SK-N-SH (cell line): ENCODE measurements at regions not wholly inside any gene's neighbourhood (a gene's known extent, or its start where the extent isn't known, plus 50 kb on each side); places are given as distances from the start of the nearest gene placed in this dataset.

Experiments used
- CTCF ChIA-PET: fragments of 300-600, 350-600 bp; formaldehyde crosslinking; extraction: SDS; loops from one replicate; lab custom pipeline; 2021; lab: Yijun Ruan, JAX
- POLR2A ChIA-PET: fragments of 350-600 bp; sonication (Branson Sonifier 250); formaldehyde crosslinking; extraction: SDS; loops from one replicate; lab custom pipeline; 2020; ENCODE audit warnings: antibody characterized with exemption, inconsistent platforms; lab: Yijun Ruan, JAX
- DNase-seq: peaks from one replicate; pipeline ENCODE4 v3.0.0; 2012
- H2AFZ ChIP-seq: fragments of 200-600 bp; sonication (generic); 2 replicates; pipeline ENCODE4 v1.8.1; 2016; ENCODE audit warnings: antibody characterized with exemption, mild to moderate bottlenecking, low read depth
- H3F3A ChIP-seq: fragments of 200-600 bp; sonication (generic); replicated peaks from 2 replicates; pipeline ENCODE3; 2016; ENCODE audit warnings: antibody characterized with exemption, mild to moderate bottlenecking; ENCODE audit not compliant: insufficient read depth
- H3K27ac ChIP-seq, 2 experiments: fragments of 200-500 bp in 1 of 2; fragments of 200-600 bp in 1 of 2; sonication (Bioruptor generic) in 1 of 2; sonication (generic), shearing (Covaris generic) in 1 of 2; 2 replicates each; pipeline versions ENCODE4 v1.5.1 to v1.6.1; 2014 to 2016; ENCODE audit warnings: low read depth in 2 of 2, inconsistent platforms in 1 of 2, low read length in 1 of 2, mild to moderate bottlenecking in 1 of 2, mixed read lengths in 1 of 2
- H3K27me3 ChIP-seq: fragments of 200-600 bp; sonication (generic), shearing (Covaris generic); 2 replicates; pipeline ENCODE4 v1.6.1; 2016; ENCODE audit warnings: mixed run types; ENCODE audit not compliant: insufficient read depth
- H3K36me3 ChIP-seq, 2 experiments: fragments of 200-500 bp in 1 of 2; fragments of 200-600 bp in 1 of 2; sonication (Bioruptor generic) in 1 of 2; sonication (generic) in 1 of 2; replicated peaks in 1 of 2; 2 replicates each; pipeline versions ENCODE3 to v1.5.1; 2014 to 2016; ENCODE audit warnings: low read length in 1 of 2, mild to moderate bottlenecking in 1 of 2; ENCODE audit not compliant: insufficient read depth in 2 of 2, control insufficient read depth in 1 of 2
- H3K4me1 ChIP-seq, 2 experiments: fragments of 200-500 bp in 1 of 2; fragments of 200-600 bp in 1 of 2; sonication (Bioruptor generic) in 1 of 2; sonication (generic), shearing (Covaris generic) in 1 of 2; 2 replicates each; pipeline versions ENCODE4 v1.5.1 to v1.6.1; 2014 to 2016; ENCODE audit warnings: low read depth in 1 of 2, low read length in 1 of 2, mixed run types in 1 of 2; ENCODE audit not compliant: insufficient read depth in 2 of 2, control insufficient read depth in 1 of 2
- H3K4me2 ChIP-seq: fragments of 200-600 bp; sonication (generic), shearing (Covaris generic); 2 replicates; pipeline ENCODE4 v1.6.1; 2017; ENCODE audit warnings: mixed run types
- H3K4me3 ChIP-seq, 2 experiments: fragments of 200-500 bp in 1 of 2; fragments of 200-600 bp in 1 of 2; sonication (Bioruptor generic) in 1 of 2; sonication (generic), shearing (Covaris generic) in 1 of 2; 2 replicates each; pipeline versions ENCODE4 v1.5.1 to v1.8.1; 2014 to 2016; ENCODE audit warnings: low read depth in 2 of 2, inconsistent platforms in 1 of 2, low read length in 1 of 2, mild to moderate bottlenecking in 1 of 2, mixed read lengths in 1 of 2, moderate library complexity in 1 of 2
- H3K79me2 ChIP-seq: fragments of 200-600 bp; sonication (generic); 2 replicates; pipeline ENCODE4 v1.8.1; 2017; ENCODE audit warnings: mild to moderate bottlenecking; ENCODE audit not compliant: insufficient read depth
- H3K9ac ChIP-seq: fragments of 200-600 bp; sonication (generic); 2 replicates; pipeline ENCODE4 v1.6.1; 2017; ENCODE audit warnings: mixed run types
- H3K9me2 ChIP-seq: fragments of 200-600 bp; sonication (generic); 2 replicates; pipeline ENCODE4 v1.6.1; 2017; ENCODE audit warnings: mixed run types
- H3K9me3 ChIP-seq: fragments of 200-600 bp; sonication (generic); 2 replicates; pipeline ENCODE4 v1.6.1; 2017; ENCODE audit warnings: mixed run types, mild to moderate bottlenecking, moderate library complexity
- H4K20me1 ChIP-seq: fragments of 200-600 bp; sonication (generic); 2 replicates; pipeline ENCODE4 v1.6.1; 2017; ENCODE audit warnings: mild to moderate bottlenecking, mixed run types; ENCODE audit not compliant: insufficient read depth
- EZH2phosphoT487 ChIP-seq: fragments of 200-600 bp; sonication (generic); IDR thresholded peaks from 2 replicates; pipeline ENCODE4 v1.6.1; 2017; ENCODE audit warnings: low read depth, mixed run types, mild to moderate bottlenecking, antibody characterized with exemption, moderate library complexity, borderline replicate concordance
- FOSL2 ChIP-seq: IDR thresholded peaks from 2 replicates; pipeline ENCODE4 v1.4.0; 2012; ENCODE audit warnings: low read depth, mild to moderate bottlenecking, moderate library complexity, borderline replicate concordance
- FOXJ3 ChIP-seq: sonication (generic); formaldehyde crosslinking; IDR thresholded peaks from 2 replicates; pipeline ENCODE4 v1.5.1; 2020; ENCODE audit warnings: mild to moderate bottlenecking, missing genetic modification reagents
- FOXM1 ChIP-seq: IDR thresholded peaks from 2 replicates; pipeline ENCODE4 v1.4.0; 2012; ENCODE audit warnings: low read depth, mild to moderate bottlenecking
- JUND ChIP-seq: IDR thresholded peaks from 2 replicates; pipeline ENCODE4 v1.4.0; 2012
- MXI1 ChIP-seq: IDR thresholded peaks from 2 replicates; pipeline ENCODE4 v1.6.1; 2012; ENCODE audit warnings: mild to moderate bottlenecking, low read depth, low read length, improper control_type of control experiment
- POLR2AphosphoS5 ChIP-seq: IDR thresholded peaks from 2 replicates; pipeline ENCODE4 v1.6.1; 2012; ENCODE audit warnings: low read depth, low read length
- RFX5 ChIP-seq: IDR thresholded peaks from 2 replicates; pipeline ENCODE4 v1.6.1; 2012; ENCODE audit warnings: mild to moderate bottlenecking, improper control_type of control experiment, low read length
- RXRA ChIP-seq: IDR thresholded peaks from 2 replicates; pipeline ENCODE4 v1.4.0; 2012; ENCODE audit warnings: low read depth, mild to moderate bottlenecking, borderline replicate concordance
- SIN3A ChIP-seq: IDR thresholded peaks from 2 replicates; pipeline ENCODE4 v1.6.1; 2012; ENCODE audit warnings: low read depth, mild to moderate bottlenecking, low read length, moderate library complexity, borderline replicate concordance
- SMC3 ChIP-seq: IDR thresholded peaks from 2 replicates; pipeline ENCODE4 v1.6.1; 2012; ENCODE audit warnings: low read depth, low read length, improper control_type of control experiment
- YY1 ChIP-seq: IDR thresholded peaks from 2 replicates; pipeline ENCODE4 v1.4.0; 2012; ENCODE audit warnings: low read depth, mild to moderate bottlenecking
- WGBS: methylation state at CpG from one replicate; pipeline ENCODE4 v1.1.6; 2017; ENCODE audit warnings: low lambda C conversion rate; 5-methylcytosine and 5-hydroxymethylcytosine counted together
- TF ChIP-seq, protein P1 (sequence below): IDR thresholded peaks from 2 replicates; pipeline ENCODE4 v1.4.0; 2012; ENCODE audit warnings: low read depth, borderline replicate concordance
- TF ChIP-seq, protein P2 (sequence below): IDR thresholded peaks from 2 replicates; pipeline ENCODE4; 2012

DNA sequence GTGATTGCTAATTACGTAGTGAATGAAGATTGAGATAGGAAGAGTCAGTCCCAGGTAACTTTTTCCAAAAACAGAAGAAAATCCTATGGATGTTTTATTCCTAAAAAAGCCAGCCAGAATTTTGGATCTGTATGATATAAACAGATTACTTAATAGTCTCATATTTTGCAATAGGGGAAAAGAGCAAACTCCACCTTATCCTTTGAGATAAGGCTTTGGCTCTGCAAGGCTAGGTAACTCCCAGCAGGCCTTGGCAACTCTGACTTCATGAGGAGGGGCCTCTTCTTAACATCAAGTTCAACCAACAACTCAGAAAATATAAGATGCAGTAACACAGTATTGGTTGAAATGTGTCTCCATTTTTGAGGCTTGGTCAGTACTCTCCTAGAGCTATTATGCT, 98.7 kb upstream of the SLC4A4 start:
- Histone ChIP-seq H3F3A (no peaks in the 10 kb centered on the region), H3K27ac (no peak overlapping the region), H3K4me2 (no peak overlapping the region), H2AFZ (no peak overlapping the region), H3K9me2 (no peaks in the 10 kb centered on the region), H3K36me3 (no peaks in the 10 kb centered on the region), H3K79me2 (no peaks in the 10 kb centered on the region), H3K9ac (no peak overlapping the region), H3K27me3 (peaks cover 17% of the 10 kb centered on the region; the same call in 1 of the 2 replicates), H4K20me1 (no peaks in the 10 kb centered on the region), H3K9me3 (no peaks in the 10 kb centered on the region), H3K4me3 (no peak overlapping the region)
- no peak for DNase-seq
- WGBS: 14% methylated on average over 1 of the region's 1 CpG
- POLR2A ChIA-PET: no interaction called here
- CTCF ChIA-PET: interaction anchor here (1.3 kb wide), 1 partner anchor 11 kb away, joined by 6 read pairs; no protein-coding TSS in a partner anchor
- no peak for TF ChIP-seq SIN3A
- no peak for TF ChIP-seq RFX5
- TF ChIP-seq, all 33 proteins: peak for 0
- H3K4me1 ChIP-seq: no peaks in the 10 kb centered on the region

DNA sequence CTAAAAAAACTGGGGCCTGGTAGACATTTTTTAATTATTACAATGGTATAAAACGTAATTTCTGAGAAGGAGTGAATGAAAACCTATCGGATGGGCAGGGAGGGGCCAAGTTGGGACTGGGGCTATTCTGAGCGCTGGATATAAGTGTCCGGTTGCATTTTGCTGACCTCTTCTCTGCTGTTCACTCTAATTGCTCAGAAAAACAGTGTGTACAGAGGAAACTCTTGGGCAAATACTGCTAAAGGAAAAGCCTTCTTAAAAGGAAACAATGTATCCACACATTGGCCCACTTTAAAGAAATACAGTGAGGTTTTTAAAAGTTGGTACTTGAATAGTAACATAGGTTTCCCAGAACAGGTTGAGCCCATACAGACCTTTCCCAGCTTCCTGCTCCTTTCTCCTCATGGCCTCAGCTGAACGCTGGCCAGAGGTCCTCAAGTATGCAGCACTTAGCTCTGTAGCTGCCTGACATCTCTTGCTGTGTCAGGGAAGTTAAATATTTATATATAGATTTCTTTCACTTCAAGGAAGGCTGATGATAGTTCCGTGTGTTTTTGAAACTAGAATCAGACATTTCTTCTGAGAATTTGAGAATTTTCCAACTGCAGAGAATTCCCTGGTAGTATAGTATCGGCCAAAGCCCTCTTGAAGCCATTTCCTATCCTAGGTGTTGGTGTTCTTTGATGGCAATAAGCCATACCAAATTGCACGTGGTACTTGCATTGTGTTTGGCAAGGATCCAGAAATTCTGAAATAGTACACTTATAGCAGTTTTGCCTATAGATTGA, 97.1 kb upstream of the SLC4A4 start:
- H3K79me2 ChIP-seq: no peaks in the 10 kb centered on the region
- no peaks in the 10 kb centered on the region for H3F3A ChIP-seq
- ChIA-PET POLR2A (no interaction called here), CTCF (interaction anchor here (1.7 kb wide), 1 partner anchor 12 kb away, joined by 5 read pairs; no protein-coding TSS in a partner anchor)
- H3K27me3 ChIP-seq: 0 out of 2 replicates have a peak, but pooled peaks cover 5% of the 10 kb centered on the region
- H3K9ac ChIP-seq: no peak overlapping the region
- H3K9me2 ChIP-seq: no peaks in the 10 kb centered on the region
- no peak overlapping the region for H3K4me2 ChIP-seq
- WGBS: 13% methylated on average over 8 of the region's 8 CpGs
- no peaks in the 10 kb centered on the region for H3K4me1 ChIP-seq
- H3K4me3 ChIP-seq: no peak overlapping the region
- TF ChIP-seq YY1 (no peak), RFX5 (no peak), FOXJ3 (CRISPR knock-in tag) (no peak), FOXM1 (no peak), MXI1 (no peak), POLR2AphosphoS5 (no peak), RXRA (no peak), JUND (no peak), FOSL2 (no peak), SMC3 (no peak), EZH2phosphoT487 (no peak)
- TF ChIP-seq, protein P1, sequence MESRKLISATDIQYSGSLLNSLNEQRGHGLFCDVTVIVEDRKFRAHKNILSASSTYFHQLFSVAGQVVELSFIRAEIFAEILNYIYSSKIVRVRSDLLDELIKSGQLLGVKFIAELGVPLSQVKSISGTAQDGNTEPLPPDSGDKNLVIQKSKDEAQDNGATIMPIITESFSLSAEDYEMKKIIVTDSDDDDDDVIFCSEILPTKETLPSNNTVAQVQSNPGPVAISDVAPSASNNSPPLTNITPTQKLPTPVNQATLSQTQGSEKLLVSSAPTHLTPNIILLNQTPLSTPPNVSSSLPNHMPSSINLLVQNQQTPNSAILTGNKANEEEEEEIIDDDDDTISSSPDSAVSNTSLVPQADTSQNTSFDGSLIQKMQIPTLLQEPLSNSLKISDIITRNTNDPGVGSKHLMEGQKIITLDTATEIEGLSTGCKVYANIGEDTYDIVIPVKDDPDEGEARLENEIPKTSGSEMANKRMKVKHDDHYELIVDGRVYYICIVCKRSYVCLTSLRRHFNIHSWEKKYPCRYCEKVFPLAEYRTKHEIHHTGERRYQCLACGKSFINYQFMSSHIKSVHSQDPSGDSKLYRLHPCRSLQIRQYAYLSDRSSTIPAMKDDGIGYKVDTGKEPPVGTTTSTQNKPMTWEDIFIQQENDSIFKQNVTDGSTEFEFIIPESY: no peak
- TF ChIP-seq, protein P2, sequence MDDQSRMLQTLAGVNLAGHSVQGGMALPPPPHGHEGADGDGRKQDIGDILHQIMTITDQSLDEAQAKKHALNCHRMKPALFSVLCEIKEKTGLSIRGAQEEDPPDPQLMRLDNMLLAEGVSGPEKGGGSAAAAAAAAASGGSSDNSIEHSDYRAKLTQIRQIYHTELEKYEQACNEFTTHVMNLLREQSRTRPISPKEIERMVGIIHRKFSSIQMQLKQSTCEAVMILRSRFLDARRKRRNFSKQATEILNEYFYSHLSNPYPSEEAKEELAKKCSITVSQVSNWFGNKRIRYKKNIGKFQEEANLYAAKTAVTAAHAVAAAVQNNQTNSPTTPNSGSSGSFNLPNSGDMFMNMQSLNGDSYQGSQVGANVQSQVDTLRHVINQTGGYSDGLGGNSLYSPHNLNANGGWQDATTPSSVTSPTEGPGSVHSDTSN: no peak
- no peaks in the 10 kb centered on the region for H3K36me3 ChIP-seq
- no peaks in the 10 kb centered on the region for H4K20me1 ChIP-seq
- no peak for DNase-seq
- H2AFZ ChIP-seq: no peak overlapping the region
- H3K27ac ChIP-seq: no peak overlapping the region
- H3K9me3 ChIP-seq: no peaks in the 10 kb centered on the region
